ENCODE measurements at regions not wholly inside any gene's neighbourhood (a gene's known extent, or its start where the extent isn't known, plus 50 kb on each side); places are given as distances from the start of the nearest gene placed in this dataset.

GRCh38 chr3:30372837-30373236 is 233.6 kb upstream of the TGFBR2 start:
- DNase-seq = no peak

GRCh38 chr3:30384546-30385072 is 221.8 kb upstream of the TGFBR2 start:
- no peak for DNase-seq

- DNase-seq = no peak
These were observed 213.3 kb upstream of the TGFBR2 start for GRCh38 chr3:30393079-30393478.

GRCh38 chr3:30397030-30397429 is 209.4 kb upstream of the TGFBR2 start:
- DNase-seq = no peak

GRCh38 chr3:30399394-30400181 is 206.8 kb upstream of the TGFBR2 start:
- peak; percentile 19 for DNase-seq

- DNase-seq = no peak
These were observed 205.5 kb upstream of the TGFBR2 start for GRCh38 chr3:30400926-30401325.

- DNase-seq = peak; percentile 8
These were observed 204.4 kb upstream of the TGFBR2 start for GRCh38 chr3:30401971-30402370.

- no peak for DNase-seq
These were observed 198.8 kb upstream of the TGFBR2 start for GRCh38 chr3:30407651-30408050.

- DNase-seq = no peak
These were observed 198.3 kb upstream of the TGFBR2 start for GRCh38 chr3:30408105-30408557.

- peak; percentile 39 for DNase-seq
These were observed 188.0 kb upstream of the TGFBR2 start for GRCh38 chr3:30418443-30418842.

- DNase-seq = peak; percentile 78
These were observed 185.1 kb upstream of the TGFBR2 start for GRCh38 chr3:30421266-30421665.

- DNase-seq = peak; percentile 74
These were observed 180.0 kb upstream of the TGFBR2 start for GRCh38 chr3:30426293-30426993.

- DNase-seq = peak; percentile 87
These were observed 178.2 kb upstream of the TGFBR2 start for GRCh38 chr3:30428251-30428650.

GRCh38 chr3:30435861-30436331 is 170.5 kb upstream of the TGFBR2 start:
- no peak for DNase-seq

- DNase-seq = peak; percentile 71
These were observed 169.2 kb upstream of the TGFBR2 start for GRCh38 chr3:30437171-30437601.

GRCh38 chr3:30438126-30438525 is 168.3 kb upstream of the TGFBR2 start:
- DNase-seq = no peak

- DNase-seq = no peak
These were observed 166.8 kb upstream of the TGFBR2 start for GRCh38 chr3:30439451-30440053.

- DNase-seq = peak; percentile 60
These were observed 166.2 kb upstream of the TGFBR2 start for GRCh38 chr3:30440147-30440604.

GRCh38 chr3:30440880-30441279 is 165.5 kb upstream of the TGFBR2 start:
- DNase-seq = no peak

GRCh38 chr3:30443756-30444673 is 162.4 kb upstream of the TGFBR2 start:
- DNase-seq = peak; percentile 52

GRCh38 chr3:30448450-30449289 is 157.7 kb upstream of the TGFBR2 start:
- peak; percentile 55 for DNase-seq
